IPS-18a (cell line): ENCODE measurements at regions not wholly inside any gene's neighbourhood (a gene's known extent, or its start where the extent isn't known, plus 50 kb on each side); places are given as distances from the start of the nearest gene placed in this dataset.

Experiments
- H3K27ac ChIP-seq: one replicate; pipeline ENCODE4 v1.5.1; 2013; ENCODE audit warnings: low read length
- H3K27me3 ChIP-seq: one replicate; pipeline ENCODE4 v1.6.1; 2013; ENCODE audit warnings: mild to moderate bottlenecking, low read length; ENCODE audit not compliant: control insufficient read depth, insufficient read depth
- H3K36me3 ChIP-seq: one replicate; pipeline ENCODE4 v1.6.1; 2013; ENCODE audit warnings: low read depth, low read length; ENCODE audit not compliant: control insufficient read depth
- H3K4me1 ChIP-seq: one replicate; pipeline ENCODE4 v1.6.1; 2013; ENCODE audit warnings: low read depth, low read length; ENCODE audit not compliant: control insufficient read depth
- H3K4me3 ChIP-seq: one replicate; pipeline ENCODE4 v1.5.1; 2013; ENCODE audit warnings: low read length
- H3K9ac ChIP-seq: one replicate; pipeline ENCODE4 v1.6.1; 2013; ENCODE audit warnings: mild to moderate bottlenecking, low read length, moderate library complexity
- H3K9me3 ChIP-seq: one replicate; pipeline ENCODE4 v1.6.1; 2013; ENCODE audit warnings: low read depth, low read length; ENCODE audit not compliant: control insufficient read depth

GRCh38 chr6:163671791-163672190 is 257.3 kb downstream of the QKI start:
- Histone ChIP-seq H3K27me3 (no peaks in the 10 kb centered on the region), H3K9me3 (no peaks in the 10 kb centered on the region), H3K4me3 (no peak overlapping the region)

GRCh38 chr6:163671355-163671754 is 256.8 kb downstream of the QKI start:
- H3K27me3 ChIP-seq, result no peaks in the 10 kb centered on the region
- no peaks in the 10 kb centered on the region for H3K4me1 ChIP-seq
- H3K9ac ChIP-seq, result no peak overlapping the region
- H3K4me3 ChIP-seq, result no peak overlapping the region
- no peaks in the 10 kb centered on the region for H3K36me3 ChIP-seq
- H3K9me3 ChIP-seq, result no peaks in the 10 kb centered on the region
- H3K27ac ChIP-seq, result no peak overlapping the region

More at GRCh38 chr6:163671791-163672190, 257.3 kb downstream of the QKI start:
- no peak overlapping the region for H3K9ac ChIP-seq
- H3K36me3 ChIP-seq, result no peaks in the 10 kb centered on the region
- H3K27ac ChIP-seq, result no peak overlapping the region
- no peaks in the 10 kb centered on the region for H3K4me1 ChIP-seq

GRCh38 chr6:163670336-163670735 is 255.8 kb downstream of the QKI start:
- Histone ChIP-seq H3K27me3 (no peaks in the 10 kb centered on the region), H3K36me3 (no peaks in the 10 kb centered on the region), H3K27ac (no peak overlapping the region), H3K9me3 (no peaks in the 10 kb centered on the region), H3K4me1 (no peaks in the 10 kb centered on the region), H3K9ac (no peak overlapping the region), H3K4me3 (no peak overlapping the region)

GRCh38 chr6:163668061-163668426 is 253.5 kb downstream of the QKI start:
- no peaks in the 10 kb centered on the region for H3K9me3 ChIP-seq
- no peaks in the 10 kb centered on the region for H3K36me3 ChIP-seq
- no peak overlapping the region for H3K4me3 ChIP-seq
- H3K27me3 ChIP-seq, result no peaks in the 10 kb centered on the region
- no peak overlapping the region for H3K9ac ChIP-seq
- H3K27ac ChIP-seq, result no peak overlapping the region
- H3K4me1 ChIP-seq, result no peaks in the 10 kb centered on the region

GRCh38 chr6:163667372-163668060 is 253.0 kb downstream of the QKI start:
- Histone ChIP-seq H3K9me3 (no peaks in the 10 kb centered on the region), H3K4me3 (no peak overlapping the region), H3K27me3 (no peaks in the 10 kb centered on the region), H3K9ac (no peak overlapping the region), H3K4me1 (no peaks in the 10 kb centered on the region), H3K36me3 (no peaks in the 10 kb centered on the region), H3K27ac (no peak overlapping the region)

DNA sequence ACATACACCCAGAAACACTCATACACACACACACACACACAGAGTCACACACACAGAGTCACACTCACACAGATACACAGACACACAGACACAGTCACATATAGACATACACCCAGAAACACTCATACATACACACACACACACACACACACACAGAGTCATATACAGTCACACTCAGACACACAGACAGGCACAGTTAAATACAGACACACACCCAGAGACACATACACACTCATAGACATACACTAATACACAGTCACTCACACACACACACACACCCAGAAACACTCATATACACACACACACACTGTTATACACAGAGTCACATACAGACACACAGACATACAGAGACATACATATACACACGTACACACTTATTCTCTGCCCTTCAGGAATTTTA is 250.9 kb downstream of the QKI start:
- Histone ChIP-seq H3K27ac (no peak overlapping the region), H3K4me1 (no peaks in the 10 kb centered on the region), H3K27me3 (no peaks in the 10 kb centered on the region), H3K36me3 (no peaks in the 10 kb centered on the region), H3K9me3 (no peaks in the 10 kb centered on the region), H3K4me3 (no peak overlapping the region), H3K9ac (no peak overlapping the region)

DNA sequence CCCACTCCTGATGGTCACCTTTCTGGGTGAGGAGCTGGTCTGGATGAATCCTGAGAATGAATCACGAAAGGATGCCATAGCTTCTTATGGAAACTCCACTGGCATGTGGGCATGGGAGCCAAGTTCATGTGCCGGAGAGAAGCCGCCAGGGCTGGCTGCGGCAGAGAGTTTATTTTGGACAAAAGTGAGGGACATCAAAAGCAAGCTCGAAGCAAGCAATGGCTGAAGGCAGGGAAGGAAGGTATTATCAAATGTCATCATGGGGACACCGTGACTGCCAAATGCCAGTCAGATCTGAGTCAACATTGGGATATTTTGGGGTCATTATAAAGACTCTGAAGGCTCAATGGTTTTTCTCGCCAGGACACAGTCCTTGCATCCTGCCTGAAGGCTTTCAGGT is 249.1 kb downstream of the QKI start:
- H3K4me3 ChIP-seq, result no peak overlapping the region
- H3K36me3 ChIP-seq, result no peaks in the 10 kb centered on the region
- no peaks in the 10 kb centered on the region for H3K4me1 ChIP-seq
- H3K9me3 ChIP-seq, result no peaks in the 10 kb centered on the region
- H3K9ac ChIP-seq, result no peak overlapping the region
- no peaks in the 10 kb centered on the region for H3K27me3 ChIP-seq
- no peak overlapping the region for H3K27ac ChIP-seq

DNA sequence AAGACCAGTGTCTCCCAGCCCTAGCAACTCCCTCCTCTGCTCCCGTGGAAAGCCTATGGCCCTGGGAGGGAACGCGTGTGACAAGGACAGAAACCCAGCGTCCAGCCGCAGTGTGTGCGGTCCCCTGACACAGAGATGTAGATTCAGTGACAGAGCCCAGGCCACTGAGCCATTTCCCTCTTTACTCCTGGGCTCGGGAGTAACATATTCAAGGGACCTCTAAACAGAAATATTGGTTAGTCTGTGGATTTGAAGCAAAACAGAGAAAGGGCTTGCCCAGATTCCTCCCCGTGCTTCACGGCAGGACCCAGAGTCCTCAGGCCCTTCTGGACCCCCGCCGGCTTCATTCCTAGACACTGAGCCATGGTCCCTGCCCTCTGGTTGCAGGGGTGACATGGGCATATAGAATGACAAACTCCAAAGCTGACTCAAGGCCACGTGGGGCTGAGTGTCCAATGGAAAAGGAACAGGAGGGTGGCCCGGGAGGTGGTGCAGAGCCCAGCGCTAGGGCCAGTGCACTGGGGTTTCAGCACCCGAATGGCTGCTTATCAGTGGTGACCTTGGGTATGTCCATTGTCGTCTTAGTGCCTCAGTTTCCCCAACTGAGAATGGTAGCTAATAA is 248.2 kb downstream of the QKI start:
- H3K27ac ChIP-seq, result no peak overlapping the region

GRCh38 chr6:163661272-163661671 is 246.8 kb downstream of the QKI start:
- H3K9ac ChIP-seq, result no peak overlapping the region
- H3K9me3 ChIP-seq, result no peaks in the 10 kb centered on the region
- H3K36me3 ChIP-seq, result no peaks in the 10 kb centered on the region
- H3K27ac ChIP-seq, result no peak overlapping the region
- H3K4me1 ChIP-seq, result no peaks in the 10 kb centered on the region
- no peaks in the 10 kb centered on the region for H3K27me3 ChIP-seq
- no peak overlapping the region for H3K4me3 ChIP-seq

More for the DNA sequence above, 248.2 kb downstream of the QKI start:
- Histone ChIP-seq H3K9ac (no peak overlapping the region), H3K36me3 (no peaks in the 10 kb centered on the region), H3K9me3 (no peaks in the 10 kb centered on the region), H3K27me3 (no peaks in the 10 kb centered on the region), H3K4me3 (no peak overlapping the region), H3K4me1 (no peaks in the 10 kb centered on the region)

DNA sequence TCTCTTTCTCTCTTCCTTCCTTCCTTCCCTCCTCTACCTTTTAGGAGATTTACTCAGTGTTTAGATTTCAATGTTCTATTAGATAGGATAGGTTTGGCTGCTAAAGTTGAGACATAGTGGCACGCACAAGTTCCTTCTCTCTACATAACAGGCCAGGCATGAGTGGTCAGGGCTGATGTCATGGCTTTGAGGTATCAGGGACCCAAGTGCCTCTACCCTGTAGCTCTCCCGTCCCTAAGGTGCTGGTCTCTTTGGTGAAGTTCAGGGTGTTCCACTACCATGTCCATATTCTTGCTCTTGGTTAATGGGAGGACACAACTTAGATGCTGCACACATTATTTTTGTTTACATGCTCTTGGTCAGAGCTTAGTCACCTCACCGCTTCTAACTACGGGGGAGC is 245.3 kb downstream of the QKI start:
- Histone ChIP-seq H3K4me1 (no peaks in the 10 kb centered on the region), H3K27me3 (no peaks in the 10 kb centered on the region), H3K36me3 (no peaks in the 10 kb centered on the region), H3K27ac (no peak overlapping the region), H3K9me3 (no peaks in the 10 kb centered on the region), H3K9ac (no peak overlapping the region), H3K4me3 (no peak overlapping the region)

- H3K27ac ChIP-seq, result no peak overlapping the region
These were observed 241.0 kb downstream of the QKI start for GRCh38 chr6:163655217-163656121.

More at GRCh38 chr6:163655217-163656121, 241.0 kb downstream of the QKI start:
- H3K9me3 ChIP-seq, result no peaks in the 10 kb centered on the region
- H3K4me1 ChIP-seq, result no peaks in the 10 kb centered on the region
- no peak overlapping the region for H3K9ac ChIP-seq
- H3K27me3 ChIP-seq, result no peaks in the 10 kb centered on the region
- no peaks in the 10 kb centered on the region for H3K36me3 ChIP-seq
- H3K4me3 ChIP-seq, result no peak overlapping the region
